ENCODE measurements at regions not wholly inside any gene's neighbourhood (a gene's known extent, or its start where the extent isn't known, plus 50 kb on each side); places are given as distances from the start of the nearest gene placed in this dataset.
"Not testable (repeated sequence)": the region's sequence is repeated elsewhere in the genome, so short reads cannot be mapped to it uniquely, and the experiment has no call there.

- TF ChIP-seq CTCF (IDR thresholded peaks at IDR 0.05); FOXJ3 (CRISPR knock-in tag; IDR thresholded peaks at IDR 0.05; ENCODE audit: borderline replicate concordance); MAX (CRISPR knock-in tag; IDR thresholded peaks at IDR 0.05); AFF4 (CRISPR knock-in tag; IDR thresholded peaks at IDR 0.05; ENCODE audit: borderline replicate concordance); ZNF121 (CRISPR knock-in tag; IDR thresholded peaks at IDR 0.05): not testable (repeated sequence)
- TF ChIP-seq, protein P1, sequence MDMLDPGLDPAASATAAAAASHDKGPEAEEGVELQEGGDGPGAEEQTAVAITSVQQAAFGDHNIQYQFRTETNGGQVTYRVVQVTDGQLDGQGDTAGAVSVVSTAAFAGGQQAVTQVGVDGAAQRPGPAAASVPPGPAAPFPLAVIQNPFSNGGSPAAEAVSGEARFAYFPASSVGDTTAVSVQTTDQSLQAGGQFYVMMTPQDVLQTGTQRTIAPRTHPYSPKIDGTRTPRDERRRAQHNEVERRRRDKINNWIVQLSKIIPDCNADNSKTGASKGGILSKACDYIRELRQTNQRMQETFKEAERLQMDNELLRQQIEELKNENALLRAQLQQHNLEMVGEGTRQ (CRISPR knock-in tag; IDR thresholded peaks at IDR 0.05) = not testable (repeated sequence)
- TF ChIP-seq, protein P2, sequence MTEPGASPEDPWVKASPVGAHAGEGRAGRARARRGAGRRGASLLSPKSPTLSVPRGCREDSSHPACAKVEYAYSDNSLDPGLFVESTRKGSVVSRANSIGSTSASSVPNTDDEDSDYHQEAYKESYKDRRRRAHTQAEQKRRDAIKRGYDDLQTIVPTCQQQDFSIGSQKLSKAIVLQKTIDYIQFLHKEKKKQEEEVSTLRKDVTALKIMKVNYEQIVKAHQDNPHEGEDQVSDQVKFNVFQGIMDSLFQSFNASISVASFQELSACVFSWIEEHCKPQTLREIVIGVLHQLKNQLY (CRISPR knock-in tag; IDR thresholded peaks at IDR 0.05) = not testable (repeated sequence)
These were observed 646.8 kb upstream of the RGS18 start for GRCh38 chr1:191511480-191511879.
